ENCODE measurements at regions not wholly inside any gene's neighbourhood (a gene's known extent, or its start where the extent isn't known, plus 50 kb on each side); places are given as distances from the start of the nearest gene placed in this dataset.

DNA sequence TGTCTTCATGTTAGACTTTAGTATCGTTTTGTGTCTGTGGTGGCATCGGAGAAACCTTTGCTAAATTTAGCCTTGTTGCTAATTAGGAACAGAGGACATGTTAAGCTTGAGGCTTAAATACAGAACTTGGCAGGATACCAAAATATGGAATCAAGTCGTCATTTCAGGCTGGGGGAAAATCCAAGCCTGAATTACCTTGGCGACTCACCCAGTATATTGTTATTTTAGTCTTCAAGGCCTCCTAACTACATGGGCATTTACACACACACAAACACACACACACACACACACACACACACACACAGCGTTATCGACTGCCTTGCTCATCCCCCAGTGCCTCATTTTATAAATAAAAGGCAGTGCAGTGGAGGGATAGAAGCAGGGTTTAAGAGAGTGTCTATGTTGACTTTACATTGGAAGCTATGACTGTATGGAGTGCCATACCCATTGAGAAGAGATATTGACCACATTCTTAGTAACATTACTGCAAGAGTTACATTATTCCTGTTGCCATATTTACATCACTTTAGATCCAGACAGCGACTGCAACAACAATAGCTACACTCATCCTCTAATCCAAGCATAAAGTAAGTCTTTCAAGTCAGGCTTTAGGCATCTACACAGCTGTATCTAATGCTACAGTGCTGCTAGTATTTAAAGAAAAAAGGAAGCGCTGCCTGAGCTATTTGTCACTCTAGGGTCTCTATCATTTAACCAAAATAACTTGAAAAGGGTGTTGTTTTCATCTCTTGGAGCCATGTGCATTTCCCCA, 210.8 kb upstream of the SEMA6D start:
- ATAC-seq = peak; percentile 36 to 92 (median 86)
- H3K4me1 ChIP-seq = peaks cover 6 to 48% (median 24%) of the 10 kb centered on the region in 9 donors
- intact Hi-C loops (cut with DNase I) = loop anchor here in 6 of 10 donors (5.0 to 10.0 kb wide), 4 partner anchors 78 to 478 kb away; partner anchors contain the start of gene SEMA6D (in 5 of the 6)
- no peak overlapping the region for H3K4me3 ChIP-seq
- no peaks in the 10 kb centered on the region for H3K9me3 ChIP-seq
- TF ChIP-seq, protein P1, sequence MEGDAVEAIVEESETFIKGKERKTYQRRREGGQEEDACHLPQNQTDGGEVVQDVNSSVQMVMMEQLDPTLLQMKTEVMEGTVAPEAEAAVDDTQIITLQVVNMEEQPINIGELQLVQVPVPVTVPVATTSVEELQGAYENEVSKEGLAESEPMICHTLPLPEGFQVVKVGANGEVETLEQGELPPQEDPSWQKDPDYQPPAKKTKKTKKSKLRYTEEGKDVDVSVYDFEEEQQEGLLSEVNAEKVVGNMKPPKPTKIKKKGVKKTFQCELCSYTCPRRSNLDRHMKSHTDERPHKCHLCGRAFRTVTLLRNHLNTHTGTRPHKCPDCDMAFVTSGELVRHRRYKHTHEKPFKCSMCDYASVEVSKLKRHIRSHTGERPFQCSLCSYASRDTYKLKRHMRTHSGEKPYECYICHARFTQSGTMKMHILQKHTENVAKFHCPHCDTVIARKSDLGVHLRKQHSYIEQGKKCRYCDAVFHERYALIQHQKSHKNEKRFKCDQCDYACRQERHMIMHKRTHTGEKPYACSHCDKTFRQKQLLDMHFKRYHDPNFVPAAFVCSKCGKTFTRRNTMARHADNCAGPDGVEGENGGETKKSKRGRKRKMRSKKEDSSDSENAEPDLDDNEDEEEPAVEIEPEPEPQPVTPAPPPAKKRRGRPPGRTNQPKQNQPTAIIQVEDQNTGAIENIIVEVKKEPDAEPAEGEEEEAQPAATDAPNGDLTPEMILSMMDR (IDR thresholded peaks at IDR 0.05) = no peak
- H3K36me3 ChIP-seq = no peaks in the 10 kb centered on the region
- WGBS, 2 donors = 21 to 29% methylated on average over 8 of the region's 8 CpGs
- DNase-seq = peak in 1 of 2 donors; percentile 27
- H3K27me3 ChIP-seq = peaks cover 0 to 10% (median 0%) of the 10 kb centered on the region in 7 donors
- peak overlapping the region in 8 of 10 donors; percentile 26 to 72 (median 57) for H3K27ac ChIP-seq

DNA sequence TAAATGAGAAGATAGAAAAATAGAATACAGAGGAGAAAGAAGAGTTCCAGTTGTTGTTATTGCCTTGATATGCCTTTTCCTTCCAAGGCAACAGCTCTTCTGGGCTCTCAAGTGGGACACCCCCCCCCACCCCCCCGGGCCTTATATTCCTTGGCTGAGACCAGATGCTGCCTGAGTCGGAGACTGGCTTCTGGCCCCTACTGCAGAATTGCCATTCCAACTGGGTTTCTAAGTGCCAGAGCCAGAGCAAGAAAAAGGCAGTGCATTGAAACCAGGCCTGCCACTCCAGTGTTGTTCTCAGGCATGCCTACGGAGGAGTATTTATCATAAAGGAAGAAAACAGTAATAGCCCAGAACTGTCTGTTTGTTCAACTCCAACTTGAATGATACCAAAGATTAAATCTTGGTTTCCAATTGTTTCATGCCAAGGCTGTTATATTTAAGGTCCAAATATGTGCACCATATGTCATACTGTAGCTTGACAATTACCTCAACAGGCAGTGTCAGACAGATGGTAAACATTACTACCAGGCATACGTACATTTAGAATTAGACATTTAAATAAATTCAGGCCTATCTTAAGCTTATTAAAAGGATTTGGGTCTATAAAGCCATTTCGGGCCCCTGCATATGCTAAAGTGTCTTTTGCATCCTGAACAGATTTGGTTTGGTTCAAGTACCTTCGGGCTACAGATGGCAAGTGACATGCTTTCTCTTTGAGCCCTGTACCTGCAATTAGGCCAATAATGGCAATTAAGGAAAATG, 209.9 kb upstream of the SEMA6D start:
- peaks cover 0 to 19% (median 0%) of the 10 kb centered on the region in 7 donors for H3K27me3 ChIP-seq
- ATAC-seq = no peak
- WGBS, 2 donors = 88 to 92% methylated on average over 6 of the region's 6 CpGs
- H3K9me3 ChIP-seq = no peaks in the 10 kb centered on the region
- H3K4me3 ChIP-seq = no peak overlapping the region
- H3K36me3 ChIP-seq = no peaks in the 10 kb centered on the region
- DNase-seq = no peak
- H3K27ac ChIP-seq = no peak overlapping the region
- peaks cover 6 to 48% (median 24%) of the 10 kb centered on the region in 9 donors for H3K4me1 ChIP-seq
- intact Hi-C loops (cut with DNase I) = loop anchor here in 6 of 10 donors (5.0 to 10.0 kb wide), 4 partner anchors 77 to 477 kb away; partner anchors contain the start of gene SEMA6D (in 5 of the 6)
- TF ChIP-seq, protein P1 (IDR thresholded peaks at IDR 0.05) = no peak

- H3K4me1 ChIP-seq = peaks cover 5 to 23% (median 8%) of the 10 kb centered on the region in 9 donors
- H3K36me3 ChIP-seq = no peaks in the 10 kb centered on the region
- DNase-seq (no peak), ATAC-seq (no peak)
- H3K27ac ChIP-seq = no peak overlapping the region
- TF ChIP-seq, protein P1 (IDR thresholded peaks at IDR 0.05) = no peak
- H3K4me3 ChIP-seq = no peak overlapping the region
- peaks cover 0 to 45% (median 0%) of the 10 kb centered on the region in 7 donors for H3K27me3 ChIP-seq
- no peaks in the 10 kb centered on the region for H3K9me3 ChIP-seq
- 98 to 100% methylated on average over 1 of the region's 1 CpG for WGBS, 2 donors
- intact Hi-C loops (cut with DNase I) = loop anchor here in 1 of 10 donors (10.0 kb wide), 1 partner anchor 204 kb away; the partner anchor contains the start of gene SEMA6D
Measured at GRCh38 chr15:47511261-47511660, 206.0 kb upstream of the SEMA6D start.

DNA sequence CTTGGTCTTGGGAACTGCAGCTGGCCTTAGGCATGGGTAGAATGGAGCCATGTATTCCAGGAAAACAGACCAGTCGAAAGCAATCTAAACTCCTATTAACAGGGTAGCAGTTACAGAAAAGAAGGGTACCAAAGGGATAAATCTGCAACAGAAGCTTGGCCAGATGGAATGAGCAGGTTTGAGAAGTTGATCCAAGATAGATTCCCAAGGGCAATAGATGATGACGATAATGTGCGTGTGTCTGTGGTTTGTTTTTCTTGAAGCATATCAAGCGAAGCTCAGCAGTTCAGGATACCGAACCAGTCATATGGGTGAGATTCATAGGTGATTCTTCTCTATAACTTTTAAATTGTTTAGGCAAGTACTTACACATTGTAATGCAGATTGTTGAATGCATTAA, 203.8 kb upstream of the SEMA6D start:
- peaks cover 0 to 22% (median 20%) of the 10 kb centered on the region in 9 donors for H3K4me1 ChIP-seq
- DNase-seq (no peak), ATAC-seq (no peak)
- no peak overlapping the region for H3K4me3 ChIP-seq
- no peak overlapping the region for H3K27ac ChIP-seq
- WGBS, 2 donors = 81 to 89% methylated on average over 5 of the region's 5 CpGs
- no peaks in the 10 kb centered on the region for H3K36me3 ChIP-seq
- H3K9me3 ChIP-seq = no peaks in the 10 kb centered on the region
- intact Hi-C loops (cut with DNase I) = loop anchor here in 1 of 10 donors (10.0 kb wide), 1 partner anchor 201 kb away; the partner anchor contains the start of gene SEMA6D
- TF ChIP-seq, protein P1 (IDR thresholded peaks at IDR 0.05) = no peak
- peaks cover 0 to 65% (median 0%) of the 10 kb centered on the region in 7 donors for H3K27me3 ChIP-seq

Data from heart right ventricle (tissue), 16 donors.